Endothelial cell of umbilical vein (primary cell): ENCODE measurements at regions not wholly inside any gene's neighbourhood (a gene's known extent, or its start where the extent isn't known, plus 50 kb on each side); places are given as distances from the start of the nearest gene placed in this dataset.

Experiments used
- BruUV-seq: library from RNA; stranded (reverse); fragments of 400-500 nt; replicated peaks from 2 replicates; lab custom pipeline; 2021; lab: Mats Ljungman, UMichigan
- CTCF ChIA-PET: fragments of 300-600, 350-600 bp; sonication (Branson Sonifier 250); formaldehyde crosslinking; loops from one replicate; lab custom pipeline; 2021; ENCODE audit warnings: antibody characterized with exemption, inconsistent platforms; lab: Charles Lee
- POLR2A ChIA-PET: fragments of 300-600, 350-600 bp; sonication (Branson Sonifier 250); formaldehyde crosslinking; loops from one replicate; lab custom pipeline; 2021; ENCODE audit warnings: antibody characterized with exemption, inconsistent platforms; lab: Charles Lee
- DNase-seq: peaks from one replicate; pipeline ENCODE4 v3.0.0-alpha.2; 2011; ENCODE audit warnings: low read depth, low spot score
- FAIRE-seq: peaks from 2 replicates; lab custom pipeline; 2011; peaks lifted over from hg19 to GRCh38; lab: Jason Lieb, UNC
- H2AFZ ChIP-seq: 2 replicates; pipeline ENCODE4 v1.6.0; 2012; ENCODE audit warnings: low read depth, low read length, control low read depth, inconsistent platforms
- H3K27ac ChIP-seq: 2 replicates; pipeline ENCODE4 v1.5.1; 2011; ENCODE audit warnings: low read depth, mild to moderate bottlenecking, control low read depth, low read length, moderate library complexity; ENCODE audit not compliant: insufficient read depth
- H3K27me3 ChIP-seq, 2 experiments: 2 replicates each; pipeline versions ENCODE4 v1.6.0 to v1.6.1; 2011; ENCODE audit warnings: low read length in 2 of 2, mixed read lengths in 1 of 2; ENCODE audit not compliant: control insufficient read depth in 2 of 2, insufficient read depth in 2 of 2
- H3K36me3 ChIP-seq, 2 experiments: 2 replicates in 1 of 2; 3 replicates in 1 of 2; pipeline ENCODE4 v1.5.1; 2011; ENCODE audit warnings: low read length in 2 of 2, mild to moderate bottlenecking in 1 of 2, moderate library complexity in 1 of 2; ENCODE audit not compliant: control insufficient read depth in 2 of 2, insufficient read depth in 2 of 2; ENCODE audit errors: extremely low read depth in 1 of 2
- H3K4me1 ChIP-seq: 3 replicates; pipeline ENCODE4 v1.5.1; 2011; ENCODE audit warnings: mild to moderate bottlenecking, low read length; ENCODE audit not compliant: control insufficient read depth, insufficient read depth; ENCODE audit errors: extremely low read depth
- H3K4me2 ChIP-seq: 2 replicates; pipeline ENCODE4 v1.6.1; 2011; ENCODE audit warnings: low read length, control low read depth, mixed read lengths; ENCODE audit not compliant: insufficient read depth
- H3K4me3 ChIP-seq, 3 experiments: fragments of 200-600 bp in 1 of 3; sonication (generic), shearing (Covaris generic) in 1 of 3; replicated peaks in 1 of 3; 2 replicates each; pipeline ENCODE4 v1.5.1; 2011 to 2016; ENCODE audit warnings: control low read depth in 3 of 3, low read length in 3 of 3, mild to moderate bottlenecking in 2 of 3, inconsistent platforms in 1 of 3, low read depth in 1 of 3, moderate library complexity in 1 of 3; ENCODE audit not compliant: insufficient read depth in 1 of 3
- H3K79me2 ChIP-seq: 2 replicates; pipeline ENCODE4 v1.6.0; 2012; ENCODE audit warnings: low read length, inconsistent platforms; ENCODE audit not compliant: control insufficient read depth, insufficient read depth
- H3K9ac ChIP-seq: replicated peaks from 2 replicates; pipeline ENCODE3; 2011; ENCODE audit warnings: low read length, control low read depth; ENCODE audit not compliant: insufficient read depth; ENCODE audit errors: extremely low read depth
- H3K9me1 ChIP-seq: replicated peaks from 3 replicates; pipeline ENCODE4 v1.6.0; 2011; ENCODE audit warnings: mild to moderate bottlenecking, low read length; ENCODE audit not compliant: control insufficient read depth, insufficient read depth; ENCODE audit errors: extremely low read depth
- H3K9me3 ChIP-seq: replicated peaks from 2 replicates; pipeline ENCODE4 v1.5.1; 2012; ENCODE audit warnings: low read length, inconsistent platforms; ENCODE audit not compliant: control insufficient read depth, insufficient read depth
- H4K20me1 ChIP-seq: replicated peaks from 2 replicates; pipeline ENCODE3; 2011; ENCODE audit warnings: mild to moderate bottlenecking, low read length; ENCODE audit not compliant: control insufficient read depth, insufficient read depth; ENCODE audit errors: extremely low read depth
- CTCF ChIP-seq, 2 donors: IDR thresholded peaks; 1 replicate in 1 of 2; 2 replicates in 1 of 2; pipeline ENCODE4 v1.5.1; 2011; ENCODE audit warnings: low read length in 2 of 2, mild to moderate bottlenecking in 2 of 2, moderate library complexity in 2 of 2, control low read depth in 1 of 2, inconsistent platforms in 1 of 2, low read depth in 1 of 2; ENCODE audit not compliant: insufficient read depth in 1 of 2; ENCODE audit errors: extremely low read depth in 1 of 2
- EZH2 ChIP-seq: IDR thresholded peaks from 2 replicates; pipeline ENCODE4 v1.6.1; 2012; ENCODE audit warnings: borderline replicate concordance, low read depth, mild to moderate bottlenecking, moderate library complexity, low read length, inconsistent platforms; ENCODE audit not compliant: severe bottlenecking
- FOS ChIP-seq: IDR thresholded peaks from 2 replicates; pipeline ENCODE4 v1.6.1; 2011; ENCODE audit warnings: mild to moderate bottlenecking, low read length, moderate library complexity, borderline replicate concordance; ENCODE audit not compliant: insufficient read depth
- GATA2 ChIP-seq: IDR thresholded peaks from 2 replicates; pipeline ENCODE4 v1.7.0; 2011; ENCODE audit warnings: low read depth, mild to moderate bottlenecking, moderate library complexity, mixed read lengths, low read length; ENCODE audit not compliant: insufficient read length, insufficient read depth
- JUN ChIP-seq: IDR thresholded peaks from 2 replicates; pipeline ENCODE4 v1.6.1; 2011; ENCODE audit warnings: borderline replicate concordance, low read depth; ENCODE audit not compliant: insufficient read length, insufficient read depth
- MYC ChIP-seq: IDR thresholded peaks from one replicate; pipeline ENCODE4 v1.6.1; 2011; ENCODE audit warnings: mild to moderate bottlenecking, low read depth, low read length
- POLR2A ChIP-seq: IDR thresholded peaks from 2 replicates; pipeline ENCODE4 v1.6.1; 2012; ENCODE audit warnings: low read depth, mild to moderate bottlenecking, control low read depth, low read length
- POLR2AphosphoS5 ChIP-seq: IDR thresholded peaks from 2 replicates; pipeline ENCODE4 v1.6.1; 2012; ENCODE audit warnings: low read depth, mild to moderate bottlenecking, control low read depth, low read length, moderate library complexity; ENCODE audit not compliant: insufficient read depth
- dilution Hi-C: fragments of 300-500 bp; cut with MboI; formaldehyde crosslinking; loops from one replicate; pipeline ENCODE4 v1.15.0; 2019; ENCODE audit warnings: low sequenced_read_pairs; ENCODE audit not compliant: extremely low pct_ligation_motif_present
- intact Hi-C: fragments of 100-400 bp; cut with micrococcal nuclease; formaldehyde crosslinking; loops from one replicate; pipeline ENCODE4 v1.10.0; 2022
- TF ChIP-seq, protein P1 (sequence below): IDR thresholded peaks from 2 replicates; pipeline ENCODE4 v1.6.1; 2011; ENCODE audit not compliant: insufficient read depth, insufficient read length

DNA sequence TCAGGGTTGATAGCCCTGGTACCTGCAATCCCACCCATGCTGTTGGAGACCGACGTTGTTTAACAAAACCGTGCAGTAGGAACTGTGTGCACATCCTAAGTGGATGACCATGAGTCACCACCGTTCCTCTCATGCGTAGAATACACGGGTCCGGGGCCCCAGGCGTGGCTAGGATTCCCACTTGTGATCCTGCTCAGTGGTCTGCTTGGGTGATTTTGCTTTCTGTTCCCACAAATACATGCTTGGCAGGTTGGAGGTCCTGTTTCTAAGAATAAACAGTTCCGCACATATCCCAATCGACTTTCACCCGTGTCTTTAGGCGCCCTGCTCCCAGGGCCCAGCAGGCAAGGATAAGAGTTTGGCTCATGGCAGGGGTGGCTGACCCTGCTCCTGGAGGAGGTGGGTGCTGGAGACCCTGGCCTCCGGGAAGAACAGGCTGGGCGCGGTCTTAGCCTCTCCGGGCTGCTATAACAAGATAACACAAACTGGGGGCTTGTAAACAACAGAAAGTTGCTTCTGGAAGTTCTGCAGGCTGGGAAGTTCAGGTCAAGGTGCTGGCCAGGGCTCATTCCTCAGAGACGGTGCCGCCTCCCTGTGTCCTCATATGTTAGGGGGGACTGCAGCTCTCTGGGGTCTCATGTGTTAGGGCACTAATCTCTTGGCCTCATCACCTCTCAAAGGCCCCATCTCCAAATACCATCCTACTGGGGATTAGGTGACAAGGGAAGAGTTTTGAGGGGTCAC lies 1028.3 kb downstream of the BRD1 start:
- no peak for FAIRE-seq
- ChIA-PET POLR2A (no interaction called here), CTCF (no interaction called here)
- no peaks in the 10 kb centered on the region for H3K27me3 ChIP-seq
- no peaks in the 10 kb centered on the region for H4K20me1 ChIP-seq
- BruUV-seq: no TSS peak
- dilution Hi-C loops (no loop called here), intact Hi-C loops (no loop called here)
- H3K9me1 ChIP-seq: no peaks in the 10 kb centered on the region
- DNase-seq: no peak
- H3K27ac ChIP-seq: no peak overlapping the region
- no peaks in the 10 kb centered on the region for H3K4me1 ChIP-seq
- no peaks in the 10 kb centered on the region for H3K36me3 ChIP-seq
- H3K79me2 ChIP-seq: no peaks in the 10 kb centered on the region
- H2AFZ ChIP-seq: no peak overlapping the region
- TF ChIP-seq POLR2A: no peak
- H3K9ac ChIP-seq: no peak overlapping the region
- no peak overlapping the region for H3K4me2 ChIP-seq
- peaks cover 17% of the 10 kb centered on the region for H3K9me3 ChIP-seq
- H3K4me3 ChIP-seq: no peak overlapping the region

DNA sequence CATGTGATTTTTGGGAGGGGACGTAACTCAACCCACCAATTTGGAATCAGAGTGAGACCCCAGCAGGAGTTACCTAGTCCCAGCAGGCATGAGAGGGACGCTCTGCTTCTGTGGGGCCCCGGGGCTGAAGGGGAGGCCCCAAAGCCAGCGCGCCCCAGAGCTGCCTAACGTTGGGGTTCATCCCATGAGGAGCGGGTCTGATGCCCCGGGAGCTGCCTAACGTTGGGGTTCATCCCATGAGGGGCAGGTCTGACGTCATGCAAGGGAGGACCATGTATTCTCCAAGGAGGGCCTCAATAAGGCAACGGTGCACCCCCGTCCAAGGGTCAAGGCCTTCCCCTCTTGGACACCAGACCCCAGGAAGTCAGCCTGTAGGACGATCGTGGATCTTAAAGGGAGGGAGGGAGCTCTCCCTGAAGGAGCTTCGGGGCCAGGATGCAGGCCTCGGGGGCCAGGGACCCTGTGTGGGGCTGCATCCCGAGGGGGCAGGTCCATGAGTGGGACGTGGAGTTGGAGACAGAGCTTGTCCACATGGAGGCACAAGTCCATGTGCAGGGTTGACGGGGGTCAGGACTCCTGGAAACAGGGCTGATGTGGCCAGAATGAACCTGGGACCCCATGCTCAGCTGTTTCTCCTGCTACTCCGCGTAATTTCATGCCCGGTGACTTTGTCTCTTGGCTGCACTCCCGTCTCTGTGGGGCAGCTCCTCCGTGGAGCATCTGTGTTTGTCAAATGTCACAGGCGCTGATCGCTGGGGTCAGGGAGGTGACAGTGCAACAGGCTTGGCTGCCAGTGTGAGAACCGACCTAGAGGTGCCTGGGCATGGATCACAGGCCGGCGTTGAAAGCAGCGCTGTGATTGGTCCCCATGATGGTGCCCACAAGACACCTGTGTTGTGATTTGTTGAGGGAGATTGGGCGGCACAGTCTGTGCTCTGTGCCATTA lies 1029.1 kb downstream of the BRD1 start:
- dilution Hi-C loops (no loop called here), intact Hi-C loops (no loop called here)
- ChIA-PET POLR2A (no interaction called here), CTCF (no interaction called here)
- H2AFZ ChIP-seq: no peak overlapping the region
- H3K4me2 ChIP-seq: no peak overlapping the region
- no peak for DNase-seq
- H3K9me1 ChIP-seq: no peaks in the 10 kb centered on the region
- H3K27me3 ChIP-seq: no peaks in the 10 kb centered on the region
- H3K4me3 ChIP-seq: no peak overlapping the region
- H3K27ac ChIP-seq: no peak overlapping the region
- no peaks in the 10 kb centered on the region for H3K79me2 ChIP-seq
- no TSS peak for BruUV-seq
- H3K9ac ChIP-seq: no peak overlapping the region
- no peaks in the 10 kb centered on the region for H3K36me3 ChIP-seq
- H3K4me1 ChIP-seq: no peaks in the 10 kb centered on the region
- TF ChIP-seq, protein P1, sequence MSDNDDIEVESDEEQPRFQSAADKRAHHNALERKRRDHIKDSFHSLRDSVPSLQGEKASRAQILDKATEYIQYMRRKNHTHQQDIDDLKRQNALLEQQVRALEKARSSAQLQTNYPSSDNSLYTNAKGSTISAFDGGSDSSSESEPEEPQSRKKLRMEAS: no peak
- no peak for TF ChIP-seq POLR2AphosphoS5
- no peak for TF ChIP-seq GATA2
- TF ChIP-seq CTCF (IDR thresholded peaks at IDR 0.05; ENCODE audit: extremely low read depth in 1 of 2, insufficient read depth in 1 of 2, low read depth in 1 of 2, low read length in 2 of 2): no peak
- TF ChIP-seq FOS: no peak
- TF ChIP-seq EZH2: no peak
- TF ChIP-seq MYC: no peak
- TF ChIP-seq JUN: no peak
- TF ChIP-seq POLR2A: no peak
- FAIRE-seq: no peak
- no peaks in the 10 kb centered on the region for H4K20me1 ChIP-seq
- H3K9me3 ChIP-seq: peaks cover 14% of the 10 kb centered on the region
